NCI-H226 (cell line): ENCODE measurements at regions not wholly inside any gene's neighbourhood (a gene's known extent, or its start where the extent isn't known, plus 50 kb on each side); places are given as distances from the start of the nearest gene placed in this dataset.
"Not testable (repeated sequence)": the region's sequence is repeated elsewhere in the genome, so short reads cannot be mapped to it uniquely, and the experiment has no call there.

Experiments used
- DNase-seq: peaks from one replicate; pipeline ENCODE4 v3.0.0-alpha.2; 2015

DNA sequence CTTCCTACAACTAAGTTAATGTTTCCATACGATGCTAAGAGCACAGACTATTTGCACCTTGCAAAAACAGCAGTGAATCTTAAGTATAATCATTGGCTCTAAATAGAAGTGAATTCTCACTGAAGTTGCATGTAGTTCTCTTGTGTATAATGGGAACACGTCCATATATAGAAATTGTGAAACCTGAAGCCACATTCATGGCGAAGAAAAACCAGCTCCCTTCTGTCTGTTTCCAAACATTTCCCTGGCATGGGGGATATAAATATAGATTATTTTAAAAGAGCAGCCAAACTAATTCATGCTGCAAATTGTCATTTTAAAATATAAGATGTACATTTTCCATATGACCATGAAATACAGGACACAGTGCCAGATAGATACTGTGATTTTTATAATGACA, 71.1 kb downstream of the TRAM1L1 start:
- no peak for DNase-seq

DNA sequence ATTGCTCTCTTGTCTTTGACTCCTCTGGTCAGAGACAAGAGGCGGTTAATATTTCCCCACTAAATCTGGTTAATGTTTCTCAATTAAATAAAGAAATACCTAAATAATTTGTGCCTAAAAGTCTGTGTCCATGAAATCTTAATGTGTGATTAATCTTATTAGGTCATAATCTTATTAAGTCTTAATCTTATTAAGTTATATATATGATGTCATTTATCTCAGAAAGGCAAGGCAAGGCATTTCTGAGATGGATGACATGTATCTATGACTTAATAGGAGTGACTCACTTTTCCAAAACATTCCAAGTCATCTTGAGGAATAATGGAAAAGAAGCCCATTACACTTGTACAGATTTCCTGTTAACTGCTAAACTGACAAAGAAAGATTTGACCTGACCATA, 74.7 kb downstream of the TRAM1L1 start:
- peak; percentile 41 for DNase-seq

DNA sequence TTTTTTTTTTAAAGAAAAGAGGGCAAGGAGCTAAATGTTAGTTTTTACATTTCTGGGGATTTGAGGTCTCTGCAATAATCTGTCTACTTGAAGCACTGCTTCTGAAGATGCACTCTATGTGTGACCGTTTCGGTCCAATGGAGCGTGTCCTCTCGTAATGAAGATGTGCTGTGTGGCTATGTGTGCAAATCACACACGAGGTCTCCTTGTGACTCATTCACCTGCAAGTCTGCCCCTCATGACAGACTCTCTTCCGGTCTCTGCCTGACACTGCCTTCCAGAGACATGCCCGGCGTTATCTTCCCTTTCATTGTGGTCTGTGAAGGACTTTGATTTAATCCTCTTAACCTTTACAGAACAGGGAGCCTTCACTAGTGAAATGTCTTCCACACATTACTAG, 84.3 kb downstream of the TRAM1L1 start:
- DNase-seq, result no peak

DNA sequence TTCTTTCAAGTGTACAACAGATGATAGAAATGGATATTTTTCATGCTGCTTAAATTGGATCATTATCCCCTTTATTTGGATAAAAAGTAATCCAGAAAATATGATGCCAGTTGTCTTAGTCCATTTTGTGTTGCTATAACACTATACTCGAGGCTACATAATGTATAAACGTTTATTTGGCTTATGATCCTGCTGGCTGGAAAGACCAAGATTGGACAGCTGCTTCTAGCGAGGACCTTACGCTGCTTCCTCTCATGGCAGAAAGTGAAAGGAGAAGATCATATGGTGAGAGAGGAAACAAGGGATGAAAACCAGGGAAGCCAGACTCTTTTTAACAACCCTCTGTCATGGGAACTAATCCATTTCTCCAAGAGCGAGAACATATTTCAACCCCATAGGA, 102.7 kb downstream of the TRAM1L1 start:
- DNase-seq, result no peak

DNA sequence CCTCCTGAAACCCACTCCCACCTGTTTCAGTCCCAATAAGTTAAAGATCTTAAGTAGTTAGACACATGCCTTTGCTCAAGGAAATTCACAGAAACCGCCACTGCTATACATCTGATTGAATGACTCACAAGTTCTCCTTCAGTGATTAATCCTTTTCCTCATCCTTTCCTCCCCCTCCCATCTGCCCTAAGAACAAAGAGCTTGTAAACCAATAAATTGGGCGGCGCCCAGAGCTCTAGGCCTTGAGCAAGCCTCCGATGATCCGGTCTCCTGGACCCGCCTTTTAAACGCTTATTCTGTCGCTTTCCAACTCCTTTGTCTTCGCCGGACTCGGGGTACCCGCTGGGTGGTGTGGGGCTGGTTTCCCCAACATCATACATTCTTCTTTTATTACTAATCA, 104.9 kb downstream of the TRAM1L1 start:
- not testable (repeated sequence) for DNase-seq

DNA sequence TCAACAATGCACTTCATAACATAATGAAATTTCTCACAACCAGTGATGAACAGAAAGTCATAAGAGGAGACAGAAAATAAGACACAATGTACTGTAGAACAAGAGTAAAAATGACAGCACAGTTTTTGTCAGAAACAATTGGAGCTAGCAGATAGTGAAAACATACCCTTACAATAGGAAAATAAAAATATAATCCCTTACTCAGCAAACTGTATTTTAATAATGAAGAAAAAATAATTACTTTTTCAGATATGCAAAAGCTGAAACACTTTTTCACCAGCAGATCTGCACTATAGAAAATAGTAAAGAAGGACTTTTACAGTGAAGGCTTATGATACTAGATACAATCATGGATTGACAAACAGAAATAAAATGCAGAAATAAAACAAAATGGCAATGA, 126.3 kb downstream of the TRAM1L1 start:
- no peak for DNase-seq

DNA sequence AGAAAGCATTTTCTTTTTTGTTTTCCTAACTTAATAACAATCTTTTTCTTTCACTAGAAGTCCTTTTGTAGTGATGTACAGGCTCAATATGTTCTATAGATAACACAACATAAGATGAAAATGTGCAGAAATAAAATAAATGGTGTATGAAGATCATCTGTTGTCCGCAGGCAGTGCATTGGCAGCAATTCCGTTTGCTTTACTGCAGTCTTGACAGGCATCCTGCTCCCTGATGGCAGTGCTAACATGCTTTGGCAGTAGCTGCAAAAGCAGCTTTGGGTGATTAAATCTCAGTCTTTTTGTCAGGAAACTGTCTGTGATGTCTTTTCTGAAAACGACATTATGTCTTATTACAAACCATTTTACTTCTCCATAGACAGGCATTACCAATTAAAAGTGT, 131.4 kb downstream of the TRAM1L1 start:
- no peak for DNase-seq

DNA sequence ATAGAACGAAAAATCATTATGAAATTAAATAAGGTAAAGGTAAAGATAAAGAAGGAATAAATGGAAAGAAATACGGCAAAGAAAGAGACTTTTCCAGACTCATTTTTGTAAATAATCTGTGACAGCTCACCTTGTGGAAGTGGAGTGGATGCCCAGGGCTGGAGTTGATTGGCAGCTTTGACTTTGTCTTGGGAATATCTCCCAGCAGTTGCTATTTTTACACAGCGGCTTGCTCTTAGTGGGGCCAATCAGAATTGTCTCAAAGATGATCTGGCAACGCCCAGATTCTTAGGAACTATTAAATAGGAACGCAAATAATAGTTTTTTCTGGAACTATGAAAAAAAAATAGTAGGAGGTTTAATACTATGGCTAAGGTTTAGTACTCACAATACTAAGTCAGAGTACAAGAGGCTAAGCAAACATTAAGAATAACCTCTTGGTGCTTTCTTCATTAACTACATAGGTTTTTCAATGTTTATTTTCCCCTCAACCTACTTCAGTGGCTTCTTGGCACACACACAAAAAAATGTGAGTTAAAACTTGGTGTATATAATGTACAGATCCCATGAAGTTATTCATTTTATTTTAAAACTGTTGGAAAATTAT, 132.7 kb downstream of the TRAM1L1 start:
- DNase-seq, result no peak

DNA sequence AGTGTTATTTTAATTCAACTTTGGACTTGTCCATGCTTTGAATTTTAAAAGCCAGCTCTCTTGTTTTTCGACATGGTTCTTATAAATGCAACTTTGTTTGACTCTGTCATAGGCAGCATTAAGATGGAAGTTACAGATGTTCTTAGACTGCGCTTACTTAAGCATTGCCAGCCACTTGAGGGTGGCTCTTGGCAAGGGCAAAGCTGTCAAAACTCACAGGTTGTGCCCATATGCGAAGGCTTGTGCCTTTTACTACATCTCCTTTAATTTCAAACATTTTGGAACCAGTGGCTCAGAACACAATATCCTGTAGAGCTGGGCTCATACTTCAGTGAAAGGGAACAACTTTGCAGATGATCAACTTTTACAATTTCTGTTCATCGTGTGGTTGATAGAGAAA, 135.5 kb downstream of the TRAM1L1 start:
- no peak for DNase-seq

DNA sequence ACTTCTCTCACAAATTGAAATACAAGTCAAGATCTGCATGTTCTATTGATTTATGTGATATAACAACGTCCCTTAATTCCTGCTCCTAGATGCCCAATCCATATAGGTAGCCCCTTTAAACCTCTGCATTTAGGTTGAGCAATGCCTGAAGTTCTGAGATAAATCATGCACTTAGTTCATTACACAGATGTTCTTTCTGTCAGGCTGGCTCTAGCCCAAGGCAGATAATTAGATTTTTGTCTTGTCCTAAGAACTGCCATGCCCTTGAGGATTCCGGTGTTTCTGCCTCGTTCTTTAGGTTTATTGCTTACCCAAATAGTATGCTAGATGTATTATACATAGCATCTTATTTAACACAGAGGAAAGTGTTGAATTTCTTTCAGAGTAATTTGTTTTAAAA, 143.1 kb downstream of the TRAM1L1 start:
- no peak for DNase-seq

DNA sequence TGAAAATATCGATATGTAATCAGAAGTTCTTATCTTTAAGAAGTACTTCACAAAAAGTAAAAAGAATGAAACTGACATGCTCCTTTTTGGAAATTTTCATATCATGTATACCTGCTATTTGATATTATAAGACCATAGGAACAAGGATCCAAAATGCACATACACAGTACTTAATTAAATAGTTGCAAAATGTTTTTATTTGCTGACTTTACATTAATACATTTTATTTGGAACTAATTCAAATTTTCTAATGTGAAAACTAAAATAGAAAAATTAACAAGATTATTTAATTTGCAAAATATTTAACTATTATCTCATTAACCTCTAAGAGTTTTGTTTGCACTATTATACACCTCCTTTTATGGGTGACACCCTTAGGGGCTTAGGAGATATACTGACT, 155.0 kb downstream of the TRAM1L1 start:
- DNase-seq, result no peak

DNA sequence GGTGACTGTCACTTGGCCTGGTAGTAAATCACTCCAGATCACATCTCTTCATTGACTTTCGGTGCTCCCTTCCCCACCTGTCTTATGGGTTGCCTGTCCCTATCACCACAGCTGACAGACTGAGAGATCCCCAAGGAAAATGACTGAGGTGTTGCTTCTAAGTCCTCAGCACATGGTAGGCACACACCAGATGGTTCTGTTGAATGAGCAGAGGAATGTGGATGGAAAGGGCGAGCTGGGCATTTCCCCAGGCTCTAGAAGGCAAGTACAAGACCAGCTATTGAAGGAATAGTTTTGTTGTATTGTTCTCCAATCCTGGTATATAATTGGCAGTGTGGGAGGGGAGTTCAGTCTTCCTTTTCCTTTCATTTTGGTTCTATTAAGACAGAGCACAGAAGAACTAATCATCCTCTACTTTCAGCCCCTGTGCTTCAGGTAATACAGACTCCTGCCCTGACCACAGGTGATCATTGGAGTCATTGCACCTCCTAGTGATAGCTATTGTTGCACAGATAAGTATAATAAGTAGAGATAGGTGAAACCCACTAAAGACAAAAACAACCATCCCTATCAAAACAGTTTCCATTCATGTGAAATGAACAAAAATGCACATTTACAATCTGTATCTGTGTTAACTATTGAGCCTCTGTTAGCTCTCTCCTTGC, 158.6 kb downstream of the TRAM1L1 start:
- no peak for DNase-seq

DNA sequence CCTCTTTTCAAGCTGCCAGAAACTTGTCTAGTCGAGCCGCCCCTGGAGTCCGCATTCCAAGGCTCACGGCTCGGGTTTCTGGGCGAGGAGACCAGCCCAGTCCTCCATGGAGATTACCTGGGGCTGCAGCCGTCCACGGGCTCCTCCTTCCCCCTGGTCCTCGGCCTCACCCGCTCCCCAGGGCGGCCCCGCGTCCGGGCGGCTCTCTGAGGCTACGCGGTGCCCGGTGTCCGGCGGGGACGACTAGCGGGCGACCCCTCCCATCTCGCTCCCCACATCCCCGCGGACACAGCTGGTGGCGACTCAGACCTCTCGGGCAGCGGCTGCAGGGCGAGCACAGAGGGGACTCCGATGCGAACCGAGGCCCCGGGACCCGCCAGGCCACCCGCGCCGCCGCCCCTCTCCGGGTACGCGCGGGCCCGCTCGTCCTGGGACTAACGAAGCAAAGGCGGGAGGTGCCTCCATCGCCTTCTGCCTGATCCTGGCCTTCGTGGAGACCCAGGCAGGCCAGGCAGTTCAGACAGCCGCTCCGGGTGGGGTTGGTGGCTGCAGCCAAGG, 159.4 kb downstream of the TRAM1L1 start:
- no peak for DNase-seq

DNA sequence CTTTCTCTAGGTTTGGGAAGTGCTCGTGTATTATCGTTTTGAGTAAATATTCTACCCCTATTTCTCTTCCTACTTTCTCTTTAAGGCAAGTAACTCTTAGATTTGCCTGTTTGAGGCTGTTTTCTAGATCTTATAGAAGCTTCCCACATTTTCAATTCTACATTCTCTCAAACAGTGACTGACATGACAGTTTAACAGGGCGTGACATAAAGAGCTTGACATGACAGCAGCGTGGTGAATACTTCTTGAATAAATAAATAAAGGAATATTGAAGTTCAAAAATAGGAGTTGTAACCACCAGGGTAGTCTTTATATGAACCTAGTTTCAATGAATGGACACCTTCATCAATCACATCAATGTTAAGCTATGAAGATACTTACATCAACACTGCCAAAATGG, 162.0 kb downstream of the TRAM1L1 start:
- no peak for DNase-seq

DNA sequence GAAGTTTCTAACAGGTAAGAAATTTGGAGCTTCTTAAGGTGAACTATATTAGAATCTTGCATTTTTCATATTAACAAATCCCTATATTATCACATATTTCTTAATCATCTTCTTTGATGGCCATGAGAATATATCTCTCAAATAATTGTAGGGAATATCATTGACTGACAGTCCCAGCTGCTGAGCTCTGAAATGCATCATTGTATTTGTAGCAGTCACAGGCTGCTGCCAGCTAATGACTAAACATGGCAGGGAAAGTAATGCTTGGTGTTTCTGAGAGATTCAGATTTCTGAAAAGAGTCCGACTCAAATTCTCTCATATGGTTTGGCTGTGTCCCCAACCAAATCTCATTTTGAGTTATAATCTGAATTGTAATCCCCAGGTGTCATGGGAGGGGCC, 171.9 kb downstream of the TRAM1L1 start:
- no peak for DNase-seq

DNA sequence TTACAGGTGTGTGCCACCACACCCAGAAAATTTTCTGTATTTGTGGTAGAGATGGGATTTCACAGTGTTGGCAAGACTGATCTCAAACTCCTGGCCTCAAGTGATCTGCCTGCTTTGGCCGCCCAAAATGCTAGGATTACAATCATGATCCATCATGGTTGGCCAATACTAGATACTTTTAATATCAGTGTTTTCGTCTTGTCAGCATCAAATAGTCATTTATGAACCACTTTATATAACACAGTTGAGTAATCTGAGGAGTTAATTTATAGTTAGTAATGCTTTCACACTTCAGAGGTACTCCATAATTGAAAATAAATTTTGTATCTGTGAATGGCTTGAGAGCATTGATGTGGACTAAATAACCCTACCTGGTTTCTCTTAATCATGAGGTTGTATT, 178.6 kb downstream of the TRAM1L1 start:
- DNase-seq, result no peak

DNA sequence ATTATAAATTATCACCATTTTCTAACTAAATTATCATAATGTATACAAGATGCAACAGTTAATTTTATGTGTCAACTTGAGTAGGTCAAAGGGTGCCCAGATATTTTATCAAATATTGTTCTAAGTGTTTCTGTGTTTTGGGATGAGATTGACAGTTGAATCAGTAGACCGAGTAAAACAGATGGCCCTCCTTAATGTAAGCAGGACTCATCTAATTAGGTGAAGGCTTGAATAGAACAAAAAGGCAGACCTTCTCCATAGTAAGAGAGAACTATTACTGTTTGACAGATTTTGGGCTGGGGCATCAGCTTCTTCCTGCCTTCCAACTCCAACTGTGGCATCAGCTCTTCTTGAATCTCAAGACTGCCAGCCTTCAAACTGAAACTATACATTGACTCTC, 185.8 kb downstream of the TRAM1L1 start:
- no peak for DNase-seq

DNA sequence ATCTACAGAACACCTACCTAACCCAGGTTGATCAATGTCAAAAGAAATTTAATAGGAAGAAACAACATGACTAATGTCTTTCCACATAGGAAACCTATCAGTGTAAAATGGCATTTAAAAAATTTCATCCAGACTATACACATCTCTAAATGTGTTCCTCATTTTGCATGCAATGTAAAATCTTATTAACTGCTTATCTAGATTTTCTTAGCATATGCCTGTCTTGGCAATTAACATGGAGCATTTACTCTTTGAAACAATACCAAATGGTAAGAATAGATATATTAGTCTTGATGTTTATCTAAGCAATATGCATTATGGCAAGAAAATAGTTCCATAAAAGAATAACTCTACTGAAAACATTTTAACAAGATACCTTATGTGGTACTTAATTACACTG, 199.8 kb downstream of the TRAM1L1 start:
- DNase-seq, result no peak

DNA sequence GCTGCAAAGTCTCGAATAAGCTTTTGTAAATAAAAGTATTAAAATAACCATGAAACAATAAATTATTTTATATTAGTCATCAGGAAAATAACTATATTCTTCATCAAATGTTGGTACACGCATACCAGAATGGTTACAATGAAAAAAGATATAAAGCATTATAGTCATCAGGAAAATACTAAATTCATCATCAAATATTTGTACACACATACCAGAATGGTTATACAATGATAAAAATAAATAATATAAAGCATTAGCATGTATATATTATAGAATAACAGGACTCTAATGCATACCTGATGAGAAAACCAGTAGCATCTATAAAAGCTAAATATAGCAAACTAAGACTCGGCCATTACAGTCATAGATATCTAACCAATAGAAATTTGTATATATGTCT, 202.9 kb downstream of the TRAM1L1 start:
- DNase-seq, result no peak

DNA sequence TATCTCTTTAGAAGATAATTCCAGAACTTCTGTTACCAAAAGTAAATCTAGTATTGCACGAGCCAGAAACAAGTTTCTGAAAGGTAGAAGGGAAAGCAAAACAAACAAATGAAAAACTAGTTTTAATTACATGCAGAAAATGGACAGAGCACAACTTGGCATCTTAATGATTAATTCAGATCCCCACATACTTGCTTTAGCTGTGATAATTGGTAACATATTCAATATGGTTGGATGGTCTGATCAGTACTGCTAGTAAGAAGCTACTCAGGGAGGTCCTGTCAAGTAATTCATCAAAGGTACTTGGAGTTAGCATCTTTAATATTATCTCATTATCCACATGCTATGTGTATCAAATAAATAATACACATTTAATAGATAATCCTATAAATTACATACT, 204.3 kb downstream of the TRAM1L1 start:
- no peak for DNase-seq

DNA sequence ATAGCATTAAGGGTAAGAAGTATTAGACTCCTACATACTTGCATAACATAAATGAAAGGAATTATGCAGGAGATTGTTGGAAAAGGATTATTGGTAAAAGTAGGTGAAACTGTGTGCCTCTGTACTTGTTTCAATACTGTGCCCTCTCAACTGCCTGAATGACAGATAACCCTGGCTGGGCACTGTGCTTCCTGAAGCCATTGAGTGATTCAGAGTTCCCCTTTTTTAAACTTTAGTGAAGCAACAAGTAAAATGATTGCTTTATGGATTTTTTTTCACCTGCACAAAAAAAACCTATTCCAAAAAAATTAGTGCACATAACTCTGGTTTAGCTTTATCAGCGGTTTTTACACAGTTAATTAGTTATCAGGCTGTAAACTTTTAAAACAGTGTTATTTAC, 204.8 kb downstream of the TRAM1L1 start:
- no peak for DNase-seq

DNA sequence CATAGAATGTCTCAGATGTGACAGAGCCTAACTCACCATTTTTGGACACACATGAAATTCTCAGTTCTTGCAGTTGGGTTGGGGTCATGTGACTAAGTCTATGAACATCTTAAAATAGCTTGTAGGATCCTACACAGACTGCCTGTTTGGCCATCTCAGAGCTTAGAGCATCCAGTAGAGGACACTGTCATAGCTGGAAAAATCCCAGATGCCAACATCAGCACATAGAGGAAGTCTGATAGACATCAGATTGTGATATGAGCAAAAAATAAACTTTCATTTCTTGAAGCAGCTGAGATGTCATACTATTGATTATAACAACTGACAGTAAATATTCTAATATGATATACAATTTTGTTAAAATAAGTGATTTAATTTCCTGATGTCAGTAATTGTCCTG, 207.1 kb downstream of the TRAM1L1 start:
- DNase-seq, result no peak

DNA sequence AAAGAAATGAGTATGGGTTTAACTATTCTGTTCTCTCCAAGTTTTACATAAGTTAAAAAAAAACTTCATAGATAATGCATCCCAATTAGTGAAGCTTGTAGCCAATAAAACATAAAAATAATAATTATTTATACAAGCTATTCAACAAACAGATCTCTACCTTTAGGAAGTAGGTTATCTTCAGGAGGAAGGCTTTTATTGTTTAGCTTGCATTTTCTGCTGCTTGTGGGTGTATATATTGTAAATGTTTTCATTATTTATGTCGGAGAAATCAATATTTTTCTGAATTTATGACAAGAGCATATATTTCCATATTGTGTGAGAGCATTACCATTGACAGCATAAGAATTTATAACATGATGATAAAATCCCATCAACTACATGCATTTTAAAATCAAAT, 208.3 kb downstream of the TRAM1L1 start:
- no peak for DNase-seq

DNA sequence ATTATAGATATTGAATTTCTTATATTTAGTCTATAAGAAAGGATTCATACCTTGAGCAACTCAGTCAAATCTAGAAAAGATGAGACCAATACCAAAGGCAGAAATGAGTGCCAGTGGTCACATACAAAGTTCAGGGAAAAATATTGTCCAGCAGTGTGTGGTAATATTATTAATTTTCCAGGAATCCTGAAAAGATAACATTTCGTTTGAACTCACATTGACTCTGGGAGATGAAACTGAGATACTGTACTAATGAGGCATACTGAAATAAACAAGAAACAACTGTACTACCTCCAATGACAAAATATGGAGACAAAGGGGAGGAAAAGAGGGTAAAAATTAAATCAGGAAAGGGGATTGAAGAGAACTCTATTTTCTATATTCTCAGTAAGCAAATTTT, 212.4 kb downstream of the TRAM1L1 start:
- no peak for DNase-seq

DNA sequence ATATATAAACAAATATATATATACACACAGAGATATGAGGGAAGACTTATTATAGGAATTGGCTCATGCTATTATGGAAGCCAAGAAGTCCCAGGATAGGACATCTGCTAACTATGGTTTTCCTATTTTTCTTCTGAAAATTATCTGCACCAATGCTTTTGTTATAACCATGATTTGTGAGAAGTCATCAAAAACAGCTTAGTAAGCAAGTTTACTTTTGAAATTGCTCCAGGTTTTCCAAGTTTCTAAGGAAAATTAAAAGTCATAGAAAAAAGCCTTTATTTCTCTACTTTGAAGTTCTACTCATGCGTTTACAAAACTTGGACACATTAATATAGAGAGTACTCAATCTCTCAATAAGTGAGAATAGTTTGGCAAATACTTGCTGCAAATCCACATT, 213.1 kb downstream of the TRAM1L1 start:
- DNase-seq, result no peak
